SK-N-SH (cell line): ENCODE measurements at regions not wholly inside any gene's neighbourhood (a gene's known extent, or its start where the extent isn't known, plus 50 kb on each side); places are given as distances from the start of the nearest gene placed in this dataset.

Experiments used
- CTCF ChIA-PET: fragments of 300-600, 350-600 bp; formaldehyde crosslinking; extraction: SDS; loops from one replicate; lab custom pipeline; 2021; lab: Yijun Ruan, JAX
- POLR2A ChIA-PET: fragments of 350-600 bp; sonication (Branson Sonifier 250); formaldehyde crosslinking; extraction: SDS; loops from one replicate; lab custom pipeline; 2020; ENCODE audit warnings: antibody characterized with exemption, inconsistent platforms; lab: Yijun Ruan, JAX
- DNase-seq: peaks from one replicate; pipeline ENCODE4 v3.0.0; 2012
- H2AFZ ChIP-seq: fragments of 200-600 bp; sonication (generic); 2 replicates; pipeline ENCODE4 v1.8.1; 2016; ENCODE audit warnings: antibody characterized with exemption, mild to moderate bottlenecking, low read depth
- H3F3A ChIP-seq: fragments of 200-600 bp; sonication (generic); replicated peaks from 2 replicates; pipeline ENCODE3; 2016; ENCODE audit warnings: antibody characterized with exemption, mild to moderate bottlenecking; ENCODE audit not compliant: insufficient read depth
- H3K27ac ChIP-seq, 2 experiments: fragments of 200-500 bp in 1 of 2; fragments of 200-600 bp in 1 of 2; sonication (Bioruptor generic) in 1 of 2; sonication (generic), shearing (Covaris generic) in 1 of 2; 2 replicates each; pipeline versions ENCODE4 v1.5.1 to v1.6.1; 2014 to 2016; ENCODE audit warnings: low read depth in 2 of 2, inconsistent platforms in 1 of 2, low read length in 1 of 2, mild to moderate bottlenecking in 1 of 2, mixed read lengths in 1 of 2
- H3K27me3 ChIP-seq: fragments of 200-600 bp; sonication (generic), shearing (Covaris generic); 2 replicates; pipeline ENCODE4 v1.6.1; 2016; ENCODE audit warnings: mixed run types; ENCODE audit not compliant: insufficient read depth
- H3K36me3 ChIP-seq, 2 experiments: fragments of 200-500 bp in 1 of 2; fragments of 200-600 bp in 1 of 2; sonication (Bioruptor generic) in 1 of 2; sonication (generic) in 1 of 2; replicated peaks in 1 of 2; 2 replicates each; pipeline versions ENCODE3 to v1.5.1; 2014 to 2016; ENCODE audit warnings: low read length in 1 of 2, mild to moderate bottlenecking in 1 of 2; ENCODE audit not compliant: insufficient read depth in 2 of 2, control insufficient read depth in 1 of 2
- H3K4me1 ChIP-seq, 2 experiments: fragments of 200-500 bp in 1 of 2; fragments of 200-600 bp in 1 of 2; sonication (Bioruptor generic) in 1 of 2; sonication (generic), shearing (Covaris generic) in 1 of 2; 2 replicates each; pipeline versions ENCODE4 v1.5.1 to v1.6.1; 2014 to 2016; ENCODE audit warnings: low read depth in 1 of 2, low read length in 1 of 2, mixed run types in 1 of 2; ENCODE audit not compliant: insufficient read depth in 2 of 2, control insufficient read depth in 1 of 2
- H3K4me2 ChIP-seq: fragments of 200-600 bp; sonication (generic), shearing (Covaris generic); 2 replicates; pipeline ENCODE4 v1.6.1; 2017; ENCODE audit warnings: mixed run types
- H3K4me3 ChIP-seq, 2 experiments: fragments of 200-500 bp in 1 of 2; fragments of 200-600 bp in 1 of 2; sonication (Bioruptor generic) in 1 of 2; sonication (generic), shearing (Covaris generic) in 1 of 2; 2 replicates each; pipeline versions ENCODE4 v1.5.1 to v1.8.1; 2014 to 2016; ENCODE audit warnings: low read depth in 2 of 2, inconsistent platforms in 1 of 2, low read length in 1 of 2, mild to moderate bottlenecking in 1 of 2, mixed read lengths in 1 of 2, moderate library complexity in 1 of 2
- H3K79me2 ChIP-seq: fragments of 200-600 bp; sonication (generic); 2 replicates; pipeline ENCODE4 v1.8.1; 2017; ENCODE audit warnings: mild to moderate bottlenecking; ENCODE audit not compliant: insufficient read depth
- H3K9ac ChIP-seq: fragments of 200-600 bp; sonication (generic); 2 replicates; pipeline ENCODE4 v1.6.1; 2017; ENCODE audit warnings: mixed run types
- H3K9me2 ChIP-seq: fragments of 200-600 bp; sonication (generic); 2 replicates; pipeline ENCODE4 v1.6.1; 2017; ENCODE audit warnings: mixed run types
- H3K9me3 ChIP-seq: fragments of 200-600 bp; sonication (generic); 2 replicates; pipeline ENCODE4 v1.6.1; 2017; ENCODE audit warnings: mixed run types, mild to moderate bottlenecking, moderate library complexity
- H4K20me1 ChIP-seq: fragments of 200-600 bp; sonication (generic); 2 replicates; pipeline ENCODE4 v1.6.1; 2017; ENCODE audit warnings: mild to moderate bottlenecking, mixed run types; ENCODE audit not compliant: insufficient read depth
- CHD2 ChIP-seq: fragments of 150-350 bp; IDR thresholded peaks from 2 replicates; pipeline ENCODE4 v1.6.1; 2018; ENCODE audit warnings: low read length; ENCODE audit not compliant: partially characterized antibody
- ELF1 ChIP-seq: IDR thresholded peaks from 2 replicates; pipeline ENCODE4 v1.4.0; 2012
- EZH2phosphoT487 ChIP-seq: fragments of 200-600 bp; sonication (generic); IDR thresholded peaks from 2 replicates; pipeline ENCODE4 v1.6.1; 2017; ENCODE audit warnings: low read depth, mixed run types, mild to moderate bottlenecking, antibody characterized with exemption, moderate library complexity, borderline replicate concordance
- GABPA ChIP-seq: IDR thresholded peaks from 2 replicates; pipeline ENCODE4 v1.4.0; 2012; ENCODE audit warnings: low read depth, mild to moderate bottlenecking
- IRF3 ChIP-seq: fragments of 150-350 bp; IDR thresholded peaks from 2 replicates; pipeline ENCODE4 v1.6.1; 2016; ENCODE audit warnings: mild to moderate bottlenecking, low read depth, low read length
- JUND ChIP-seq: IDR thresholded peaks from 2 replicates; pipeline ENCODE4 v1.4.0; 2012
- MEF2A ChIP-seq: IDR thresholded peaks from 2 replicates; pipeline ENCODE4 v1.4.0; 2012; ENCODE audit warnings: low read depth, borderline replicate concordance
- MXI1 ChIP-seq: IDR thresholded peaks from 2 replicates; pipeline ENCODE4 v1.6.1; 2012; ENCODE audit warnings: mild to moderate bottlenecking, low read depth, low read length, improper control_type of control experiment
- NFIC ChIP-seq: IDR thresholded peaks from 2 replicates; pipeline ENCODE4 v1.4.0; 2012; ENCODE audit warnings: borderline replicate concordance
- RAD21 ChIP-seq: IDR thresholded peaks from 2 replicates; pipeline ENCODE4 v1.6.1; 2012; ENCODE audit warnings: mild to moderate bottlenecking, low read length
- RCOR1 ChIP-seq: fragments of 150-350 bp; IDR thresholded peaks from 2 replicates; pipeline ENCODE4 v1.6.1; 2017; ENCODE audit warnings: antibody characterized with exemption, low read length
- RFX5 ChIP-seq: IDR thresholded peaks from 2 replicates; pipeline ENCODE4 v1.6.1; 2012; ENCODE audit warnings: mild to moderate bottlenecking, improper control_type of control experiment, low read length
- SIN3A ChIP-seq: IDR thresholded peaks from 2 replicates; pipeline ENCODE4 v1.6.1; 2012; ENCODE audit warnings: low read depth, mild to moderate bottlenecking, low read length, moderate library complexity, borderline replicate concordance
- TAF1 ChIP-seq: IDR thresholded peaks from 2 replicates; pipeline ENCODE4 v1.6.1; 2012; ENCODE audit warnings: low read depth, mild to moderate bottlenecking, low read length, moderate library complexity, borderline replicate concordance
- TCF12 ChIP-seq: IDR thresholded peaks from 2 replicates; pipeline ENCODE4 v1.4.0; 2012
- TEAD4 ChIP-seq: IDR thresholded peaks from 2 replicates; pipeline ENCODE4 v1.4.0; 2012; ENCODE audit warnings: mild to moderate bottlenecking, borderline replicate concordance; ENCODE audit not compliant: insufficient read depth
- USF1 ChIP-seq: IDR thresholded peaks from 2 replicates; pipeline ENCODE4 v1.4.0; 2012; ENCODE audit warnings: low read depth, borderline replicate concordance
- YY1 ChIP-seq: IDR thresholded peaks from 2 replicates; pipeline ENCODE4 v1.4.0; 2012; ENCODE audit warnings: low read depth, mild to moderate bottlenecking
- WGBS: methylation state at CpG from one replicate; pipeline ENCODE4 v1.1.6; 2017; ENCODE audit warnings: low lambda C conversion rate; 5-methylcytosine and 5-hydroxymethylcytosine counted together
- TF ChIP-seq, protein P1 (sequence below): IDR thresholded peaks from 2 replicates; pipeline ENCODE4 v1.4.0; 2012; ENCODE audit warnings: low read depth, borderline replicate concordance

GRCh38 chr1:83802460-83803152, 196.3 kb downstream of the TTLL7 start:
- Histone ChIP-seq H3K27me3 (no peaks in the 10 kb centered on the region), H3K9me3 (no peaks in the 10 kb centered on the region), H3K9ac (no peak overlapping the region), H2AFZ (no peak overlapping the region), H4K20me1 (no peaks in the 10 kb centered on the region), H3F3A (no peaks in the 10 kb centered on the region), H3K9me2 (no peaks in the 10 kb centered on the region), H3K36me3 (no peaks in the 10 kb centered on the region), H3K27ac (no peak overlapping the region), H3K4me1 (peaks cover 0 to 16% of the 10 kb centered on the region in 2 experiments; a peak in 2 of 4 replicates), H3K79me2 (no peaks in the 10 kb centered on the region), H3K4me3 (no peak overlapping the region), H3K4me2 (no peak overlapping the region)
- POLR2A ChIA-PET, result no interaction called here
- no peak for DNase-seq
- CTCF ChIA-PET, result interaction anchor here (1.3 kb wide), 1 partner anchor 13 kb away, joined by 3 read pairs; no protein-coding TSS in a partner anchor
- TF ChIP-seq, protein P1, sequence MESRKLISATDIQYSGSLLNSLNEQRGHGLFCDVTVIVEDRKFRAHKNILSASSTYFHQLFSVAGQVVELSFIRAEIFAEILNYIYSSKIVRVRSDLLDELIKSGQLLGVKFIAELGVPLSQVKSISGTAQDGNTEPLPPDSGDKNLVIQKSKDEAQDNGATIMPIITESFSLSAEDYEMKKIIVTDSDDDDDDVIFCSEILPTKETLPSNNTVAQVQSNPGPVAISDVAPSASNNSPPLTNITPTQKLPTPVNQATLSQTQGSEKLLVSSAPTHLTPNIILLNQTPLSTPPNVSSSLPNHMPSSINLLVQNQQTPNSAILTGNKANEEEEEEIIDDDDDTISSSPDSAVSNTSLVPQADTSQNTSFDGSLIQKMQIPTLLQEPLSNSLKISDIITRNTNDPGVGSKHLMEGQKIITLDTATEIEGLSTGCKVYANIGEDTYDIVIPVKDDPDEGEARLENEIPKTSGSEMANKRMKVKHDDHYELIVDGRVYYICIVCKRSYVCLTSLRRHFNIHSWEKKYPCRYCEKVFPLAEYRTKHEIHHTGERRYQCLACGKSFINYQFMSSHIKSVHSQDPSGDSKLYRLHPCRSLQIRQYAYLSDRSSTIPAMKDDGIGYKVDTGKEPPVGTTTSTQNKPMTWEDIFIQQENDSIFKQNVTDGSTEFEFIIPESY, result no peak
- TF ChIP-seq MXI1, result no peak
- TF ChIP-seq ELF1, result no peak
- TF ChIP-seq NFIC, result no peak
- no peak for TF ChIP-seq CHD2
- no peak for TF ChIP-seq TAF1
- TF ChIP-seq TCF12, result no peak
- TF ChIP-seq SIN3A, result no peak
- no peak for TF ChIP-seq EZH2phosphoT487
- no peak for TF ChIP-seq GABPA
- TF ChIP-seq JUND, result no peak
- no peak for TF ChIP-seq USF1
- TF ChIP-seq MEF2A, result no peak
- no peak for TF ChIP-seq IRF3
- no peak for TF ChIP-seq RCOR1
- no peak for TF ChIP-seq YY1
- TF ChIP-seq RFX5, result no peak
- no peak for TF ChIP-seq TEAD4
- no peak for TF ChIP-seq RAD21
- 70% methylated on average over 8 of the region's 8 CpGs for WGBS
